ENCODE measurements at regions not wholly inside any gene's neighbourhood (a gene's known extent, or its start where the extent isn't known, plus 50 kb on each side); places are given as distances from the start of the nearest gene placed in this dataset.
A peak's percentile ranks its signal among the peaks of the same experiment; 100 is the strongest.

DNA sequence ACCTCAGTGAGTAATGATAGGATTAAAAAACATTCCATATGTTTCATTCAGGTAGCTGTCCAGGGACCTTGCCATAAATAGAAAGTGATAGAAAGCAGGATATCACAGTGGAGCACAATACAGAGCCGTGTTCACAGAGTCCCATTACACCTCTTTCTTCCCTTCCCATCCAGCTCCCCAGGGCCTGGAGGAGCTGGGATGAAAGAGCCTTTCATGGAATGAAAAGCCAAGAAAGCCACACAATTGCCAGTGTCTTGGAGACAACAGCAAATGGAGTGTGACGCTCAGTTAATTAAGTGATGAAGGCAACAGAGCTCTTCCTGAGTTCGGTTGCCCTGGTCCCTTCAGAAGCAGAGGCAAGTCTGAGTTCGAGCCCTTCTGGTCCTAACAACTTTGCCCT is 387.3 kb upstream of the PLXNA2 start:
- DNase-seq (ENCODE audit: insufficient read length, low spot score) (no peak), FAIRE-seq (no peak)
- TF ChIP-seq PAX5 (IDR thresholded peaks at IDR 0.05; ENCODE audit: insufficient read depth, low read length, severe bottlenecking) (no peak), POLR2A (IDR thresholded peaks at IDR 0.05; ENCODE audit: low read depth, low read length) (no peak), SPI1 (IDR thresholded peaks at IDR 0.05; ENCODE audit: low read depth, low read length) (no peak), POU2F2 (IDR thresholded peaks at IDR 0.05; ENCODE audit: low read depth, low read length) (no peak), TAF1 (IDR thresholded peaks at IDR 0.05; ENCODE audit: low read depth, low read length) (no peak), POLR2AphosphoS5 (IDR thresholded peaks at IDR 0.05; ENCODE audit: low read depth, low read length) (no peak)

GRCh38 chr1:208634346-208635140 is 390.4 kb upstream of the PLXNA2 start:
- TF ChIP-seq POU2F2 (IDR thresholded peaks at IDR 0.05; ENCODE audit: low read depth, low read length) = no peak

GRCh38 chr1:208637181-208637580 is 393.0 kb upstream of the PLXNA2 start:
- no peak for DNase-seq (ENCODE audit: insufficient read length, low spot score)
- FAIRE-seq = no peak
- TF ChIP-seq PAX5 (IDR thresholded peaks at IDR 0.05; ENCODE audit: insufficient read depth, low read length, severe bottlenecking) (no peak), POLR2AphosphoS5 (IDR thresholded peaks at IDR 0.05; ENCODE audit: low read depth, low read length) (no peak), POLR2A (IDR thresholded peaks at IDR 0.05; ENCODE audit: low read depth, low read length) (no peak)

More at GRCh38 chr1:208634346-208635140, 390.4 kb upstream of the PLXNA2 start:
- FAIRE-seq = no peak
- DNase-seq (ENCODE audit: insufficient read length, low spot score) = no peak

DNA sequence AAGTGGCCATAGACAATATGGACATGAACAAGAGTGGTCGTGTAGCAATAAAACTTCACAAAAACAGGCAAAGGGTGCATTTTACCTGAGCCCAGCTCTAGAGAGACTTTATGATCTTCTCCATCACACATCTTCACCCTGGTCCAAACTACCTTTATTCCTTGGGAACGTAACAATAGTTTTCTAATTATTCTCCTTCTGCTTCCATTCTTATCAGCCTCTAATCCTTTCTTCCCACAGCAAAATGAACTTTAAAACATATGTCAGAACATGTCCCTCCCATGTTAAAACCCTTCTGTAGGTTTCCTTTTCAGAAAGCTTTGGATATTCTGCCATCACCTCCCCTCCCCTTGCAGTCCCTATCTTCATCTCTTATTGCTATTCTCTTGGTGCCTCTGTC is 395.2 kb upstream of the PLXNA2 start:
- TF ChIP-seq TAF1 (IDR thresholded peaks at IDR 0.05; ENCODE audit: low read depth, low read length) (no peak), PAX5 (IDR thresholded peaks at IDR 0.05; ENCODE audit: insufficient read depth, low read length, severe bottlenecking) (no peak), POLR2AphosphoS5 (IDR thresholded peaks at IDR 0.05; ENCODE audit: low read depth, low read length) (no peak), SPI1 (IDR thresholded peaks at IDR 0.05; ENCODE audit: low read depth, low read length) (no peak), POU2F2 (IDR thresholded peaks at IDR 0.05; ENCODE audit: low read depth, low read length) (no peak), POLR2A (IDR thresholded peaks at IDR 0.05; ENCODE audit: low read depth, low read length) (no peak)
- DNase-seq (ENCODE audit: insufficient read length, low spot score) (no peak), FAIRE-seq (no peak)

DNA sequence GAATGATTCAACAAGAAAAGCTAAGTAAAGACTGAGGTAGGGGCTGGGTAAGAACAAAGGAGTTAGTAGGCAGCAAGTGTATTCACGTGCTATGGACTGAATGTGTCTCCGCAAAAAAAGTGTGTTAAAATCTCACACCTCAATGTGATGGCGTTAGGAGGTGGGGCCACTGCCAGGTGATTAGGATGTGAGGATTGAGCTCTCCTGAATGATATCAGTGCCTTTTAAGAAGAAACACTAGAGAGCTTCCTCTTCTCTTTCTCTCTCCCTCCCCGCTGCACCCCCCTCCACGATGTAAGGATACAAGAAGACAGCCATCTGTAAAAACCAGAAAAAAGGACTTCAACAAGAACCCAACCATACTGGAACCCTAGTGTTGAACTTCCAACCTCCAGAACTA is 396.1 kb upstream of the PLXNA2 start:
- FAIRE-seq (no peak), DNase-seq (ENCODE audit: insufficient read length, low spot score) (no peak)
- no peak for TF ChIP-seq PAX5 (IDR thresholded peaks at IDR 0.05; ENCODE audit: insufficient read depth, low read length, severe bottlenecking)
- no peak for TF ChIP-seq POU2F2 (IDR thresholded peaks at IDR 0.05; ENCODE audit: low read depth, low read length)
- no peak for TF ChIP-seq SPI1 (IDR thresholded peaks at IDR 0.05; ENCODE audit: low read depth, low read length)
- TF ChIP-seq TAF1 (IDR thresholded peaks at IDR 0.05; ENCODE audit: low read depth, low read length) = no peak
- TF ChIP-seq POLR2A (IDR thresholded peaks at IDR 0.05; ENCODE audit: low read depth, low read length) = no peak

DNA sequence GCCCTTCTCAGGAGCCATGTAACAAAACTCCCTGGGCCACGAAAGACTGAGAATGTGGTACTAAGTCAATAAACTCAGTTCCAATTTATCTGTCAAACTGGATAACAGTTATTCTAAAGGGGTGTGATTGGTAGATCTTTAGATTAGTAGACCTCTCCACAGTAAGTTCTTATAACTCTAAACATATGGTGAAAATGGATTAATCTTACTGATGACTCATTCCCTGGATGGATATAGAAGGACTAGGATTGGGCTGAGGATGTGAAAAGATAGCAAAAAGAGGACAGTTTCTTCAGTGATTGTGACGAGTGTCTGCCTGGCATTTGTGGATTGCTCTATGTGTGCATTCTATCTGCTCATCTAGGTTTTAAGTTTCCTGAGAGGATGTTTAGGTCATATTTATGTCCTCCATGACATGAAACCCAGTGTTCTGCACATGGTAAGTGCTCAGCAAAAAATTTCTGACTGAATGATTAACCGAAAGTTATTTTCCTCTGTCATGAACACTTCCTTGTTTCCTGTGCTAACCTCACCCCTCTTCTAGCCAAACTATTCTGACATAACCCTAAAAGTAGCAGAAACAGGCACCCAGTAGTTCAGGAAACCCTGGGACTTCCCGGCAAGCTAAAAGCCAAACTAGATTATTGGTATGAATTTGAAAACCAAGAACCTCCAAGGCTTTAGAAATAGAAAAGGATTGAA is 397.5 kb upstream of the PLXNA2 start:
- DNase-seq (ENCODE audit: insufficient read length, low spot score) = no peak
- FAIRE-seq = no peak
- TF ChIP-seq TAF1 (IDR thresholded peaks at IDR 0.05; ENCODE audit: low read depth, low read length) = no peak
- TF ChIP-seq POLR2AphosphoS5 (IDR thresholded peaks at IDR 0.05; ENCODE audit: low read depth, low read length) = no peak
- no peak for TF ChIP-seq POU2F2 (IDR thresholded peaks at IDR 0.05; ENCODE audit: low read depth, low read length)
- TF ChIP-seq SPI1 (IDR thresholded peaks at IDR 0.05; ENCODE audit: low read depth, low read length) = peak; percentile 14; the same call in 1 of the 2 replicates
- TF ChIP-seq POLR2A (IDR thresholded peaks at IDR 0.05; ENCODE audit: low read depth, low read length) = no peak

DNA sequence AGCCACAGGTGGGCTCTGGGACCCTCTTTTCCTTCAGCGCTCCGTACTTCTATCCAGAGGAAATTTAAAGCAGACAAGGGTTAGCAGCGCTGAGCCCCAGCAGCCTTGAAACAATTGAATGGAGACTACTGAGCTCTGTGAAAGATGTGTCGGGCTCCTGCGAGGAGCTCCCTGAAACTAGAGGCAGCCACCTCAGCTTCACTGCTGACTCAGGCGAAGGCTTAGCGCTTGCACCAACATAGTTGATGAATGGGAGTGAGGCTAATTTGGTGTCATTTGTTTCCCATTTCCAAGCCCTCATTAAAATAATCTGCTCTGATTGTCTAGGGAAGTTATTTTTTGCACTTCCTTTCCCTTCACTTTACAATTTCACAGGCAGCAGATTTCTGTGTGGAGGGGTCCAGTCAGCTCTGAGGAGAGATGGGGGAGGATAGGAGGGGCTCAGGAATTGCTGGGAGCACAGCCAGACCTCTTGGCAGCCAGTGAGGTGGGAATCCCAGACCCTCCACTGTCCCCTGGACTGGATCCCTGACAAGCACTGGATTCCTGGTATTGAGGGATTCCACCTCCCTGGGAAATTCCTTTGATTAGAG is 398.9 kb upstream of the PLXNA2 start:
- DNase-seq (ENCODE audit: insufficient read length, low spot score) = no peak
- no peak for TF ChIP-seq POLR2AphosphoS5 (IDR thresholded peaks at IDR 0.05; ENCODE audit: low read depth, low read length)
- TF ChIP-seq POU2F2 (IDR thresholded peaks at IDR 0.05; ENCODE audit: low read depth, low read length) = no peak
- TF ChIP-seq PAX5 (IDR thresholded peaks at IDR 0.05; ENCODE audit: insufficient read depth, low read length, severe bottlenecking) = no peak
- no peak for TF ChIP-seq SPI1 (IDR thresholded peaks at IDR 0.05; ENCODE audit: low read depth, low read length)
- no peak for TF ChIP-seq POLR2A (IDR thresholded peaks at IDR 0.05; ENCODE audit: low read depth, low read length)
- no peak for TF ChIP-seq TAF1 (IDR thresholded peaks at IDR 0.05; ENCODE audit: low read depth, low read length)
- no peak for FAIRE-seq

- DNase-seq (ENCODE audit: insufficient read length, low spot score) (no peak), FAIRE-seq (no peak)
- TF ChIP-seq POLR2AphosphoS5 (IDR thresholded peaks at IDR 0.05; ENCODE audit: low read depth, low read length) = no peak
- no peak for TF ChIP-seq SPI1 (IDR thresholded peaks at IDR 0.05; ENCODE audit: low read depth, low read length)
- TF ChIP-seq PAX5 (IDR thresholded peaks at IDR 0.05; ENCODE audit: insufficient read depth, low read length, severe bottlenecking) = no peak
- TF ChIP-seq TAF1 (IDR thresholded peaks at IDR 0.05; ENCODE audit: low read depth, low read length) = no peak
- TF ChIP-seq POU2F2 (IDR thresholded peaks at IDR 0.05; ENCODE audit: low read depth, low read length) = no peak
- TF ChIP-seq POLR2A (IDR thresholded peaks at IDR 0.05; ENCODE audit: low read depth, low read length) = no peak
Observed at GRCh38 chr1:208644401-208645160, 400.4 kb upstream of the PLXNA2 start.

DNA sequence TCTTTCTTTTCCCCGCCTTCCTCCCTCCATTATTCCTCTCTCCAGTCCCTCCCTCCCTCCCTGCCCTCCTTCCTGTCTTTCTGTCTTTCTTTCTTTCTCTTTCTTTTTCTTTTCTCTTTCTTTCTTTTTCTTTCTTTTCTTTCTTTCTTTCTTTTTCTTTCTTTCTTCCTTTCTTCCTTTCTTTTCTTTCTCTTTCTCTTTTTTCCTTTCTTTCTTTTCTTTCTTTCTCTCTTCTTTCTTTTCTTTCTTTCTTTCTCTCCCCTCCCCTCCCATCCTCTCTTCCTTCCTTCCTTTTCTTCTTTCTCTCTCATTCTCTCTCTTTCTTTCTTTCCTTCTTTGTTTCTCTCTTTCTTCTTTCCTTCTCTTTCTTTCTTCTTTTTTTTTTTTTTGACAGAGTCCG is 402.2 kb upstream of the PLXNA2 start:
- TF ChIP-seq POU2F2 (IDR thresholded peaks at IDR 0.05; ENCODE audit: low read depth, low read length) (no peak), SPI1 (IDR thresholded peaks at IDR 0.05; ENCODE audit: low read depth, low read length) (no peak), PAX5 (IDR thresholded peaks at IDR 0.05; ENCODE audit: insufficient read depth, low read length, severe bottlenecking) (no peak), POLR2AphosphoS5 (IDR thresholded peaks at IDR 0.05; ENCODE audit: low read depth, low read length) (no peak), TAF1 (IDR thresholded peaks at IDR 0.05; ENCODE audit: low read depth, low read length) (no peak), POLR2A (IDR thresholded peaks at IDR 0.05; ENCODE audit: low read depth, low read length) (no peak)
- FAIRE-seq (no peak), DNase-seq (ENCODE audit: insufficient read length, low spot score) (no peak)

Measured in GM12891 (cell line).